Mucosa of stomach (tissue), 1 donor: ENCODE measurements at regions not wholly inside any gene's neighbourhood (a gene's known extent, or its start where the extent isn't known, plus 50 kb on each side); places are given as distances from the start of the nearest gene placed in this dataset.
"Not testable (repeated sequence)": the region's sequence is repeated elsewhere in the genome, so short reads cannot be mapped to it uniquely, and the experiment has no call there.

Experiments
- H3K27me3 ChIP-seq: one replicate; pipeline ENCODE4 v1.7.0; 2013; ENCODE audit warnings: mild to moderate bottlenecking, low read length; ENCODE audit not compliant: control insufficient read depth, insufficient read depth
- H3K36me3 ChIP-seq: one replicate; pipeline ENCODE4 v1.7.0; 2013; ENCODE audit warnings: low read length; ENCODE audit not compliant: control insufficient read depth, insufficient read depth
- H3K4me1 ChIP-seq: one replicate; pipeline ENCODE4 v1.7.0; 2013; ENCODE audit warnings: mild to moderate bottlenecking, low read length; ENCODE audit not compliant: control insufficient read depth, insufficient read depth
- H3K4me3 ChIP-seq: one replicate; pipeline ENCODE4 v1.7.0; 2013; ENCODE audit warnings: low read length
- H3K9ac ChIP-seq: one replicate; pipeline ENCODE4 v1.7.0; 2013; ENCODE audit warnings: mild to moderate bottlenecking, low read length, moderate library complexity
- H3K9me3 ChIP-seq: one replicate; pipeline ENCODE4 v1.7.0; 2013; ENCODE audit warnings: mild to moderate bottlenecking, low read length, moderate library complexity; ENCODE audit not compliant: control insufficient read depth
- donor health status: Pancreatic carcinoma.

GRCh38 chr11:67737562-67738080, 63.2 kb upstream of the ALDH3B2 start:
- H3K4me1 ChIP-seq, H3K27me3 ChIP-seq, H3K4me3 ChIP-seq, H3K36me3 ChIP-seq, H3K9ac ChIP-seq, H3K9me3 ChIP-seq: not testable (repeated sequence)

- H3K4me1 ChIP-seq, result peaks cover 27% of the 10 kb centered on the region
- peaks cover 7% of the 10 kb centered on the region for H3K27me3 ChIP-seq
- no peaks in the 10 kb centered on the region for H3K36me3 ChIP-seq
- H3K9me3 ChIP-seq, result no peaks in the 10 kb centered on the region
- no peak overlapping the region for H3K9ac ChIP-seq
- H3K4me3 ChIP-seq, result no peak overlapping the region
Measured at GRCh38 chr11:67732045-67732787, 57.8 kb upstream of the ALDH3B2 start.

GRCh38 chr11:67731583-67731982, 57.2 kb upstream of the ALDH3B2 start:
- Histone ChIP-seq H3K4me1 (peaks cover 27% of the 10 kb centered on the region), H3K27me3 (peaks cover 7% of the 10 kb centered on the region), H3K9me3 (no peaks in the 10 kb centered on the region), H3K36me3 (no peaks in the 10 kb centered on the region), H3K9ac (no peak overlapping the region), H3K4me3 (no peak overlapping the region)

GRCh38 chr11:67728163-67728571, 53.7 kb upstream of the ALDH3B2 start:
- not testable (repeated sequence) for H3K9ac ChIP-seq, H3K4me3 ChIP-seq, H3K9me3 ChIP-seq, H3K36me3 ChIP-seq, H3K27me3 ChIP-seq
- H3K4me1 ChIP-seq, result peaks cover 27% of the 10 kb centered on the region

- not testable (repeated sequence) for H3K9me3 ChIP-seq, H3K27me3 ChIP-seq, H3K9ac ChIP-seq, H3K36me3 ChIP-seq, H3K4me3 ChIP-seq
- H3K4me1 ChIP-seq, result peaks cover 27% of the 10 kb centered on the region
Measured at GRCh38 chr11:67727066-67728040, 52.9 kb upstream of the ALDH3B2 start.
